Skeletal muscle tissue (tissue), 3 donors: ENCODE measurements at regions not wholly inside any gene's neighbourhood (a gene's known extent, or its start where the extent isn't known, plus 50 kb on each side); places are given as distances from the start of the nearest gene placed in this dataset.

Experiments used
- H3K27ac ChIP-seq: one replicate; pipeline ENCODE4 v1.7.0; 2013; ENCODE audit warnings: mild to moderate bottlenecking, low read depth, low read length, inconsistent platforms
- H3K27me3 ChIP-seq, 3 donors: one replicate each; pipeline ENCODE4 v1.7.0; 2013; ENCODE audit warnings: low read length in 3 of 3; ENCODE audit not compliant: control insufficient read depth in 3 of 3, insufficient read depth in 3 of 3
- H3K36me3 ChIP-seq, 3 donors: one replicate each; pipeline ENCODE4 v1.7.0; 2013; ENCODE audit warnings: low read length in 3 of 3; ENCODE audit not compliant: control insufficient read depth in 3 of 3, insufficient read depth in 3 of 3
- H3K4me1 ChIP-seq, 3 donors: one replicate each; pipeline ENCODE4 v1.7.0; 2013; ENCODE audit warnings: low read length in 3 of 3, mild to moderate bottlenecking in 3 of 3; ENCODE audit not compliant: control insufficient read depth in 3 of 3, insufficient read depth in 3 of 3
- H3K4me3 ChIP-seq, 3 donors: one replicate each; pipeline ENCODE4 v1.7.0; 2013; ENCODE audit warnings: low read length in 3 of 3
- H3K9ac ChIP-seq, 3 donors: one replicate each; pipeline ENCODE4 v1.7.0; 2013; ENCODE audit warnings: low read length in 3 of 3, mild to moderate bottlenecking in 3 of 3, moderate library complexity in 2 of 3, low read depth in 1 of 3
- H3K9me3 ChIP-seq, 3 donors: one replicate each; pipeline ENCODE4 v1.7.0; 2013; ENCODE audit warnings: low read length in 3 of 3; ENCODE audit not compliant: control insufficient read depth in 3 of 3
- donor health status: Osteomylitis.

DNA sequence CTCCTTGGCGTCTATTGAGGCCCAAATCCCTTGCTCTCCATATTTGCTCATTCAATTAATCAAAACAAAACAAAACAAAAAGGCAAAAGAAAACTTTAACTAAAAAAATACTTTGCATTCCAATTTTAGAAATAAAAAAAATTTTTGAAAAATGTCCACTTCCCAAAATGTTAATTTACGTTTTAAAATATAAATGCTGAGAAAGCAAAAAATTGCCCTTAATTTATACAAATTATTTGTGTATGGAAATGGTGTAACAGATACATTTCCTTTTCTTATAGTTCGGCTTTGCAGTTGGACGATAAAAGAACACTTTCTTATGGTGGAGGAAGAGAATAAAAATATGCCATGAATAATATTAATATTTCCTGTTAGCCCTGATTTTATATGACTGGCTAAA, 652.8 kb upstream of the PFKP start:
- Histone ChIP-seq H3K4me3 (no peak overlapping the region), H3K9me3 (peaks cover 0 to 3% (median 0%) of the 10 kb centered on the region in 3 donors), H3K9ac (no peak overlapping the region), H3K36me3 (no peaks in the 10 kb centered on the region), H3K4me1 (no peaks in the 10 kb centered on the region), H3K27ac (no peak overlapping the region), H3K27me3 (no peaks in the 10 kb centered on the region)

DNA sequence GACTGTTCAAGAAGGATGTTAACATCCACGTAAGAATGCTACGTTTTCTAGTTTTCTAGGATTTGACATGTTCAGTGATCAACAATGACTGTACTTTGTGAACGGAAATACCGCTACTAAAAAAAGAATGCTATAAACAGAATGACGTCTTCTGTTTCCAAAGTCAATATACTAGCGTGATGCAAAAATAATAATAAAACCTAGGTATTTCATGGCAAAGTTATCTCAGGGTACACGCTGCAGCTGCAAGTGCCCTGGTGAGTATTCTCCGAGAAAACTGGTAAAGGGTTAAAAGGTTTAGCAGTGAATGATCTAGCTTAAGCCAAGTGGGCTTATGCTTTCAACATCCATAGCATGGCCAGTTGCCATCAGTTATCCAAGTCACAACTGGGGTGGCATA, 653.3 kb upstream of the PFKP start:
- peaks cover 0 to 3% (median 0%) of the 10 kb centered on the region in 3 donors for H3K9me3 ChIP-seq
- no peaks in the 10 kb centered on the region for H3K4me1 ChIP-seq
- no peak overlapping the region for H3K4me3 ChIP-seq
- no peak overlapping the region for H3K9ac ChIP-seq
- H3K27me3 ChIP-seq, result no peaks in the 10 kb centered on the region
- H3K27ac ChIP-seq, result no peak overlapping the region
- H3K36me3 ChIP-seq, result no peaks in the 10 kb centered on the region

DNA sequence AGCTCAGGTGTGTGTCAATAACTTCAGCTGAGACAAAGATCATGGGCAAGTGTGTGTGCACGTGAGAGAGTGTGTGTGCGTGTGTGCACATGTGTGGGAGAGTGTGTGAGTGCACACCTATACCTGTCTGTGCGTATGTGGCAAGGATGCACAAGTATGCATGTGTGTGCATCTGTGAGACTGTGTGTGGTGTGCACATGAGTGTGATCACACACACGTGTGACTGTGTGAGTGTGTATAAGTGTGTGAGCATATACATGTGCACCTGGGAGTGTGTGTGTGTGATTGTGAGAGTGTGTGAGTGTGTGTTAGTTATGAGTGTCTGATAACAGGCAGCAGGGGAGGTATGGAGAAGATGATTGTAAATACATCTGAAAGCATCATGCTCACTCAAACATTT, 657.3 kb upstream of the PFKP start:
- Histone ChIP-seq H3K9me3 (peaks cover 0 to 3% (median 0%) of the 10 kb centered on the region in 3 donors), H3K36me3 (no peaks in the 10 kb centered on the region), H3K27me3 (no peaks in the 10 kb centered on the region), H3K4me3 (no peak overlapping the region), H3K9ac (no peak overlapping the region), H3K4me1 (no peaks in the 10 kb centered on the region), H3K27ac (no peak overlapping the region)

DNA sequence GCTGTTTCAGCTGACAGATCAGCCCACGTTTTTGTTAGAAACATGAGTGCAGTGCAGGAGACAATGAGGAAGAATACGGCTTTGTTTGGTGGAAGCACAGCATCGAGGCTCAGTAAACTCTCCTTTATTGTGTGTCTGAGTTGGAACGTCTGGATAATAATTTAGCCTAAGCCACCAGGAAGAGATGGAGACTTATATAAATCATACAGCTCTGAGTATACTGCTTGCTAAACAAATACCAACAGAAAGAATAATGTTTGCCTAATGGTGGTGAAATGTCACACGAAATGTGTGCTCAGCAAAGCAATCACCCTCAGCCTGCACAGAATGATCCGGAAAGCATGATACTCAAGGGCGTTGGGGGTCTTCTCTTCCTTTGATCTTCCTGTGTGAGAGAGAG, 664.1 kb upstream of the ADARB2 start:
- H3K9me3 ChIP-seq, result no peaks in the 10 kb centered on the region
- H3K27ac ChIP-seq, result no peak overlapping the region
- H3K9ac ChIP-seq, result no peak overlapping the region
- no peaks in the 10 kb centered on the region for H3K27me3 ChIP-seq
- H3K4me3 ChIP-seq, result no peak overlapping the region
- H3K36me3 ChIP-seq, result no peaks in the 10 kb centered on the region
- H3K4me1 ChIP-seq, result no peaks in the 10 kb centered on the region

DNA sequence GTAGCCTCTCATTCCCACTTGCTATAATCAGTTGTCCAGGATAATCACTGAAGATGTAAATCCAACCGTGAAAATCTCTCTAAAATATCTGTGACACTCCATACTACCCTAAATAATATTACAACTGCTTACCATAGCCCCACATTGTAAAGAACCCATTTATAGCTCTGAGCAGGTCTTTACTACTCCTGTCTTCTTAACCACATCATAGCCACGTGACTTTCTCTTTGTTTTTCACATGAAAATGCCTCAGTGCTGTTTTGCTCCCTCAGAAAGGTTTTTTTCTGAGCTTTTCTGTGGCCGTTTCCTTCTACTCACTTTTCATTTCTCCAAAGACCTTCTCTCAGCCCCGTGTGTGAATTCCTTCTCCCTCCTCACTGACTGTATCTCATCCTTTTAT, 662.2 kb upstream of the ADARB2 start:
- H3K4me3 ChIP-seq, result no peak overlapping the region
- H3K36me3 ChIP-seq, result no peaks in the 10 kb centered on the region
- no peaks in the 10 kb centered on the region for H3K9me3 ChIP-seq
- H3K4me1 ChIP-seq, result no peaks in the 10 kb centered on the region
- H3K27me3 ChIP-seq, result no peaks in the 10 kb centered on the region
- no peak overlapping the region for H3K27ac ChIP-seq
- H3K9ac ChIP-seq, result no peak overlapping the region

DNA sequence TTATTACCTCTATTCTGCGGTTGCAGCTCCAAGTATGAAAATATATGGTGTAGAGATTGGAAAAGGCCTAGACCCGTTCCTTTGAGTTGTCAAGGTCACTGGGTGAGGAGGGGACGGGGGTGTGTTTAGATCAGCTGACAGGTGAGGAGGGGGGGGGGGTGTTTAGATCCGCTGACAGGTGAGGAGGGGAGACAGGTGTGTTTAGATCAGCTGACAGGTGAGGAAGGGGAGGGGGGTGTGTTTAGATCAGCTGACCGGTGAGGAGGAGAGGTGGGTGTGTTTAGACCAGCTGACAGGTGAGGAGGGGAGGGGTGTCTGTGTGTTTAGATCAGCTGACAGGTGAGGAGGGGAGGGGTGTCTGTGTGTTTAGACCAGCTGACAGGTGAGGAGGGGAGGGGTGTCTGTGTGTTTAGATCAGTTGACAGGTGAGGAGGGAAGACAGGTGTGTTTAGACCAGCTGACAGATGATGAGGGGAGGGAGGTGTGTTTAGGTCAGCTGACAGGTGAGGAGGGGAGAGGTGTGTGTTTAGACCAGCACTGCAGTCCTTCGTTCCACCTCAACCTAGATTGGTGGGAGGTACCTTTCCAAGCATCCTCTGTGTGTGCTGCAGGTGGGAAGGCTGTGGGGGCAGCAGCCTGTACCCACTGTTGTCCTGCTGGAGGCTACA, 655.0 kb upstream of the ADARB2 start:
- Histone ChIP-seq H3K9me3 (peaks cover 0 to 2% (median 0%) of the 10 kb centered on the region in 3 donors), H3K36me3 (no peaks in the 10 kb centered on the region), H3K9ac (no peak overlapping the region), H3K27ac (no peak overlapping the region), H3K4me3 (no peak overlapping the region), H3K27me3 (no peaks in the 10 kb centered on the region), H3K4me1 (no peaks in the 10 kb centered on the region)

DNA sequence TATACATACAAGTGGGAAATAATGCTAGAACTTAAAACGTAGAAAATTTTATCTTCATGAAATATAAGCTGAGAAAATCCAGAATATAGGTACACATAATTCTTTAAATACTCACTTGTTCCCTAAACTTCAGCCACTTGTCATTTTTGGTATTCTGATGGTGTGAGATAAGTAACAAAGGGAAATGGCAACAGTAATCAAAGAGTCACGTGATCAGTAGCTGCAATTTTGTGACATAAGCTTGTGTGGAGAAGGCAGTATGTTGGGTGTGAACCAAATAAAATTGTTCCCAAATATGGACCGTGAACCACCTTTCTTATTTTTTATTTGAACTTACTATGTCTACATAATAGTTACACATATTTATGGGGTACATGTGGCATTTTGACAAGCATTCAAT, 650.3 kb upstream of the ADARB2 start:
- Histone ChIP-seq H3K4me1 (no peaks in the 10 kb centered on the region), H3K36me3 (no peaks in the 10 kb centered on the region), H3K27ac (no peak overlapping the region), H3K4me3 (no peak overlapping the region), H3K27me3 (no peaks in the 10 kb centered on the region), H3K9me3 (peaks cover 0 to 3% (median 0%) of the 10 kb centered on the region in 3 donors), H3K9ac (no peak overlapping the region)

DNA sequence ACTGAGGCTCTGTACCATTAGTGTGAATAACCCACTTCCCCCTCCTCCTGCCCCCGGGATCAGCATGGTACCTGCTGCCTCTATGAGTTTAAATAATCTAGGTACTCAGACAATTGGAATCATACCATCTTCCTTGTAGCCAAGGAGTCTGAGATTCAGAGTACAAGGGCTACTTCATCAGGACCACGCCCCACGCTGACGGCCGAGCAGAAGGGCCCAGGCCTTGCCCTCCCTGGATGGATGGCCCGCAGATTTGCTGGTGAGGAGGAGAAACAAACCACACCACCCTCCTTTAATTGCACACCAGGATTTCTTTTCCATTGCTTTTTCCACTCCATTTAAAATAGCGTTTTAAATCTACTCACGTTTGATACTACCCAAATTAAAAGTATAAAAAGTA, 649.9 kb upstream of the ADARB2 start:
- Histone ChIP-seq H3K9ac (no peak overlapping the region), H3K36me3 (no peaks in the 10 kb centered on the region), H3K27ac (no peak overlapping the region), H3K4me3 (no peak overlapping the region), H3K4me1 (no peaks in the 10 kb centered on the region), H3K27me3 (no peaks in the 10 kb centered on the region), H3K9me3 (peaks cover 0 to 3% (median 0%) of the 10 kb centered on the region in 3 donors)

DNA sequence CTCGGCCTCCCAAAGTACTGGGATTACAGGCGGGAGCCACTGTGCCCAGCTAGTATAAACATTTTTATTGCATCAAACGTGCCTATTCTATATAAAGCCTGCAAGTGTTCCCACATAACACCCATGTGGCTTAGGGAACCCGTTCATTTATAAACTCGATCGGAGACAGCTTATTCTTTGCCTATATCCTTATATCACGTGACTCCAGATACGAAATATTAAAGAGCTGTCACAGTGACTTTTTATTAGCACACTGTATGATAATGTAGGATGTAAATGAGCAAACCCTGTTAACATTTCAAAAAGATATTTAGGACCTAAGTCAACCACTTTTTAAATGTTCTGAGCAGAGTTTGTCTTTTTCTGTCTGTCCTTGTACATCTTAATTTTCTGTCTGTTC, 642.9 kb upstream of the ADARB2 start:
- no peaks in the 10 kb centered on the region for H3K36me3 ChIP-seq
- peaks cover 0 to 3% (median 0%) of the 10 kb centered on the region in 3 donors for H3K9me3 ChIP-seq

DNA sequence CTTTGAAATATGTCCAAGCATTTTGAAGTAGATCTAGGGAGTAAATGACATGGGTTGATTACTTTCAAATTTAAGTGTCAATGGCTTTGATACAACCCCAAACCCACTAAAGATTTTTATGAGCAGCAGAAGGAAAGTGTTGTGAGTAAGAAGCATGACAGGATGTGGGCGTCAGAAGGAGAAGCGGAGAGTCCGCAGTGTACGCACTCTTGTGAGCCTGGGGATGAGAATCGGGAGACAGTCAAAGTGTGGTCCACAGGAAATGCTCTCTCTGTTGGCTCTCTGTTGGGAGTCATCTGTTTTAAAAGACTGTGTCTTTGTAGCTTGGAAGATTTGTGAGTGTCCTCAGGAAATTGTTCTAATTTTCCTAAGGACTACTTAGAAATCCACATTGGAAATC, 629.8 kb upstream of the ADARB2 start:
- no peaks in the 10 kb centered on the region for H3K27me3 ChIP-seq
- H3K27ac ChIP-seq, result no peak overlapping the region
- H3K4me1 ChIP-seq, result no peaks in the 10 kb centered on the region
- peaks cover 0 to 7% (median 6%) of the 10 kb centered on the region in 3 donors for H3K9me3 ChIP-seq
- no peaks in the 10 kb centered on the region for H3K36me3 ChIP-seq
- no peak overlapping the region for H3K9ac ChIP-seq
- H3K4me3 ChIP-seq, result no peak overlapping the region

More for the DNA sequence above, 642.9 kb upstream of the ADARB2 start:
- Histone ChIP-seq H3K9ac (no peak overlapping the region), H3K4me1 (no peaks in the 10 kb centered on the region), H3K27ac (no peak overlapping the region), H3K27me3 (no peaks in the 10 kb centered on the region), H3K4me3 (no peak overlapping the region)
